GM19397 (cell line): ENCODE measurements at regions not wholly inside any gene's neighbourhood (a gene's known extent, or its start where the extent isn't known, plus 50 kb on each side); places are given as distances from the start of the nearest gene placed in this dataset.
A peak's percentile ranks its signal among the peaks of the same experiment; 100 is the strongest.

Experiments
- ATAC-seq: cut with Tn5 transposase; IDR thresholded peaks from one replicate; pipeline ENCODE4 v1.9.1; 2021; ENCODE audit warnings: mild to moderate bottlenecking, moderate library complexity; ENCODE audit not compliant: unreplicated experiment

DNA sequence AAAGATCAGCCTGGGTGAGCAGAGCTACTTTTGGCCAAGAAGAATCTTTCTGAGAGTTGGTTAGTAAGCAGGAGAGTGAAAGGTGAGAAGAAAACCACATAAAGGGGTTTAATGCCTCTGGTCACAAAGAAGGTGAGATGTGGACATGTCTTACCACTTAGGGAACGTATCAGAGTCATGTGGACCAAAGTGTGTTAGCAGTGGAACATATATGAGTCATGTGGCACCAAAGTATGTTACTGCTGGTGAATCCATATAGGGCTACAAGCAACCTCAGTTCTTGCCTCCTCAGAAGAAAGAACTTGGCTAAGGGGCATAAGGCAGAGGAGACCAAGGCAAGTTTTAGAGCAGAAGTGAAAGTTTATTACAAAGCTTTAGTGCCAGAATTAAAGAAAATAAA is 411.6 kb upstream of the NEGR1 start:
- no peak for ATAC-seq

- ATAC-seq: no peak
Observed at GRCh38 chr1:72693376-72693775, 411.0 kb upstream of the NEGR1 start.

DNA sequence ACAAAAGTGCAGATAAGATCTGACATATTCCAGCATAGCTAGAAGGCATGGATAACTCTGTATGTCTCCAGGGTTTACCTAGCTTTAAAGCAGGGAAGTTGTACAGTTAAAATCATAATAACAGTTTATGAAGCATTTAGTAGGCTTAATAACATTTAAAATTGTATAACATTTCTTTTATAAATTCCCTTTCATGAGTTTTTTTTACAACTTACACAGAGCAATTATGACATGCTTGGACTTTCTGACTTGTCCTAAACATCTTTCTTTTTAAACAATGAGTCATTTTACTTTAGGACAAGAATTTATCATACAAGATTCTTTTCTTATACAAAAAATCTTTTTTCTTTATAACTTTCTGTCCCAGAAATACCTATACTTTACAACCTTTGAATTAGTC is 408.5 kb upstream of the NEGR1 start:
- ATAC-seq: no peak

DNA sequence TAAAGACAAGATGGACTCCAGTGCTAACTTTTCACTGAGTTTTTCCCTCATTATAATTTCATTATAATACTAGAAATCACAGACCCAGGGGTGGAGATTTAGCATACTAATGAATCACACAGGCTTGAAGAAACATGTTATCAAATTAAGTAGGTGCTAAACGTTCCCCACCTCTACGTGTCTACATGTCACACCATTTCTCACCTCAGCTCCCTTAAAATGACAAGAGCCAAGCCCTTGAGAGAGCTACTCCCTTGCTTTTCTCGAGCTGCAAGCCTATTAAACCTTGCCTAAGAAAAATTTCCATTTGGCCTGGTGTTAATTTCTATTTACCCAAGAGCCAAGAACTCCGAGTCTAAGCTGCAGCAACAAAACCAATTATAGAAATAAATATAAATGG is 396.3 kb upstream of the NEGR1 start:
- no peak for ATAC-seq

GRCh38 chr1:72670902-72671301 is 388.6 kb upstream of the NEGR1 start:
- no peak for ATAC-seq

DNA sequence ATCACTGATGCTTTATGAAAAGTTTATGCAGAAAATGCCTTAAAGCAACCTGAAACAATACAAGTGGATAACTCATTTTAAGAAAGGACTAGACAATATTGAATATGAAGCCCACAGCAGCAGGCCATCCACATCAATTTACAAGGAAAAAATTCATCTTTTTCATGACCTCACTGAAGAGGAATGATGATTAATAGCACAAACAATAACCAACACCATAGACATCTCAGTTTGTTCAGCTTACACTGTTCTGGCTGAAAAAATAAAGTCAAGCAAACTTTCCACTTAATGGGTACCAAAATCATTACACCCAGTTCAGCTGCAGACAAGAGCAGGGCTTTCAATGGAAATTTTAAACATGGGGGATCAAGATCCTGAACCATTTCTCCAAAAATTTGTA is 380.6 kb upstream of the NEGR1 start:
- ATAC-seq: no peak

DNA sequence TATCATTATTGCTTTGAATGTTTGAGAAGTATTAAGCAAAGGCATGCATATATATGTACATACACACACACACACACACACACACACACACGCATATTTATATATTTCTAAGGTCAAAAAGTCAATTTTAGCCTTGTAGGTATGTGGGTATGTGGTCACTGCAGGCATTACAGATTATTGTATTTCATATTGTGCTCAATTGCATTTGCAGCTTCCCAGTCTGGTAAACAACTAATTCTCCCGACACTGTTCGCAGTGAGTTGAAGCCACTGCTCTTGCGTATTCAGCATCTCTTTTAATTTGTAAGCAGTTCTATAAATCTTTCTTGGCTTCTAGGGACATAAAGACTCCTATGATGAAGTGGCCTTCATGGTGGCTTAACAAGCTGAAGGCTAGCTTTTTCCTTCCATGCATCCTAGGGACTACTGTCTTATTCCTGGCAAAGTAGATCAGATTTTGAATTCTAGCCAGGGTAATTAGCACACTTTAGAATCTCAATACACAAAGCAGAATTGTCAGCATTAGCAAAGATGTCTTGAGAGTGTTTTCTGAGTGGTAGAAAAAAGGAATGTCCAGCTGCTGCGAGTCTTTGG is 368.6 kb upstream of the NEGR1 start:
- no peak for ATAC-seq

DNA sequence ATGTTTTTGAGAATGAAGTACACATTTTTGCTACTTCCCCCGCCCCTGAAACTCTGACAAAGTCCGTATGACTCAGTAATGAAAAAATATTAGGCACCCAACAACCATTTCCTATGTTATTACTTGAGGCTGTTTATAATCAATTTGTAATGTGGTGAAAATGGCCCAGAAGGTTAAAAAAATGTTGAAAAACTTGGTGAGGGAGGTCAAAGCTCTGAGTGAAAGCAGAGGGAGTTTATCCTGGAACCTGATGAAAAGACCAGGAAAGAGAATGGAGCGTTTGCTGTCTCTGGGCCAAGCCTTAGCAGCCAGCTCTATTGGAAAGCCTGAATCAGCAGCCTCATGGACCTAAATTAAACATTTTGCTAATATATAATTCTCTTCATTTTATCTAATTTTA is 367.7 kb upstream of the NEGR1 start:
- ATAC-seq: no peak

- ATAC-seq: no peak
Observed at GRCh38 chr1:72649211-72649888, 367.0 kb upstream of the NEGR1 start.

GRCh38 chr1:72648465-72648864 is 366.1 kb upstream of the NEGR1 start:
- ATAC-seq: no peak

DNA sequence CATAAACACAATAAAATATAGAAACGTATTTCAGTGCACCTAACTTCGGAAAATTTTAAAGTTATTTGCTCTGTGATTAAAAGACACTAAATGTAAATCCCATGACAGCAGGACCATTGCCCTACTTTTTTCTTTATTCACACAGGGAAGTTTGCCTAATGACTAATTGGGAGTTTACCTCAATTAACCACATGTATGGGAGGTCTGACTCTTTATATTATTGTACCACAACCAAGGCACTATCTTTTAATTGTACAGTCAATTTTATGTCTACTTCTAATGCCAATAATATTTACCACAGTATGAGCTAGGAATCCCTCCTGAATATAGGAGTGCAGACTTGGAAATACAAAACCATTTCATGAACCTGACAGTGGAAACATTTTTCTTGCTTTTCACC is 360.8 kb upstream of the NEGR1 start:
- no peak for ATAC-seq

- ATAC-seq: no peak
Observed at GRCh38 chr1:72637593-72637992, 355.3 kb upstream of the NEGR1 start.

DNA sequence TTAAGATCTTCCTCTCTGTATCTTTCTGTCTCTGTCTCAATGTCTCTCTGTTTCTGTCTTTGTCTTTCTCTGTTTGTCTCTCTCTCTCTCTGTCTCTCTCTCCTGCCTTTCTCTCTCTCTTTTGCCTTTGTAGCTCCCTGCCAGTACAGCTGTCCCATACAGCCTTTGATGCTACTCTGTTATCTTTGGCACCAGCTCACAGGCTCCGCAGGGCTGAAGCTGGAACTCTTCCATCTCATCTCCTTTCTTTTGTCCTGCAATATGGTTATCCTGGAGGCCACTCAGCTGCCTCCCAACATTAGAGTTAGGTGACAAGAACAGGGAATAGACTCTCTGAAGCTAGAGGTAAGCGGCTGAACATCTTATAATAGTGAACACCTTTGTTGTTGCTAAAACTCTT is 354.3 kb upstream of the NEGR1 start:
- ATAC-seq: no peak

DNA sequence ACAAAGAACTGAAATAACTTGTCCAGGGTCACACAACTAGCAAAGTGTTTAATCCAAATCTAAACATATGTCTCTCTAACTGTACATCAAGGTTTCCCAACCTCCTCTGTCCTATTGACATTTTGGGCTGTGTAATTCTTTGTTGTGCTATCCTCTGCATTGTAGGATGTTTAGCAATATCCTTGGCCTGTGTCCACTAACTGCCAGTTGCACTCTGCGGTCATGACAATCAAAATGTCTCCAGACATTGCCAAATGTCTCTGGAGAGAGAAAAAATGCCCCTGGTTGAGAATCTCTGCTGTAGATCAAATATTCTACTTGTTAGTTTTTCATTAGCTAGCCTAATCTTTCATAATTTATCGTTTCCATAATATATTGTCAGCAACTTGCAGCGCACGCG is 353.4 kb upstream of the NEGR1 start:
- ATAC-seq: no peak

DNA sequence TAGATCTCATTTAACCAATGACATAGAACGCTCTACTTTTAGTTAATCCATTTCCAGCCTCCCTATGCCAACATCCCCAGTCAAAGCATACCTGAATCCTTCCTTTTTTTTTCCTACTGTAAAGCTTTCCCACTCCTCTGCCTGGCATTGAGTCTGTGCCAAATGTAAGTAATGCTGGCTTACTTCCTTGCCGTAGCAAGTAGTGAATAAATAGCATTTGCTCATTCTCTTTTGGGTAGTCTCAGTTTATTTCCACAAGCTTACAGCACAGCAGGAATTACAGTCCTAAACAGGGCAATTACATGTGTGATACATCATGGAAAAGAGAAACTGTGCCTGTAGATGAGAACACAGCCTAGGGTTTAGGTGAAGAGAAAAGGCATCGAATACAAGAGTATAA is 352.6 kb upstream of the NEGR1 start:
- ATAC-seq: no peak

DNA sequence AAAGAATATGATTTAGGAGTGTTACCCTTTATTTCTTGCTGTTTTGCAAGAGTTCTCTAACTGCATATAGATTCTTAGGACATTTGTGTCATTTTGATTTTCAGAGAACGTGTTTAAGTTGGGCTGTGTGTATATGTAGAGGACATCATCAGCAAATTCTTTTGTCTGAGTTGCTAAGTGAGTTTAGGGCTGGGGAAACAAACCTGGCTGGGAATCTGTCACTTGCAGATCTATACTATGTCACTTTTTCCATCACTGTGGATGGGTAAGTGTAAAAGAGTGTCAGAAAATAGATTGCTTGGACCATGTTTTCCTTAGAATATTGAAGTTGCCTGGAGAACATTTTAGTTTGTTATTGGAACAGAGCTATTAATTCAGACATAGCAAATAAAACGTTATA is 349.1 kb upstream of the NEGR1 start:
- ATAC-seq: no peak

DNA sequence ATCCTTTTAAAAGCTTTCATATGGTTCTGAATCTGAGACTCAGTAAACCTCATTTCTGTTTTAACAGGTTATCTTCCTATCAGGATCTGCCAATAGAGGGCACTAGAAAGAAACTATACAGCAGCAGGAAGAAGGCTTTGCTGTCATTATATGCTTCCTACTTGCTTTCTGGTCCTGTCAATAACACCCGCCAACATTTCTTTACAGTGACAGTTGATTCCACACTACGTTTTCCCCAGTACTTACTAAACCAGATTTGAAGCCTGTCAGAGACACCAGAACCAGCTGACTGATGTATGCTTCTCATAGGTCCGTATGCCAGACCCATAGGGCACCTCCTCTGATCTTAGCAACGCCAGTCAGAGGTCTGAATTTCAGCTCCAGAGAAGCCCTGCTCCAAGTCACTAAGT is 341.0 kb upstream of the NEGR1 start:
- ATAC-seq: peak; percentile 77

- ATAC-seq: no peak
Observed at GRCh38 chr1:72620453-72620852, 338.1 kb upstream of the NEGR1 start.

DNA sequence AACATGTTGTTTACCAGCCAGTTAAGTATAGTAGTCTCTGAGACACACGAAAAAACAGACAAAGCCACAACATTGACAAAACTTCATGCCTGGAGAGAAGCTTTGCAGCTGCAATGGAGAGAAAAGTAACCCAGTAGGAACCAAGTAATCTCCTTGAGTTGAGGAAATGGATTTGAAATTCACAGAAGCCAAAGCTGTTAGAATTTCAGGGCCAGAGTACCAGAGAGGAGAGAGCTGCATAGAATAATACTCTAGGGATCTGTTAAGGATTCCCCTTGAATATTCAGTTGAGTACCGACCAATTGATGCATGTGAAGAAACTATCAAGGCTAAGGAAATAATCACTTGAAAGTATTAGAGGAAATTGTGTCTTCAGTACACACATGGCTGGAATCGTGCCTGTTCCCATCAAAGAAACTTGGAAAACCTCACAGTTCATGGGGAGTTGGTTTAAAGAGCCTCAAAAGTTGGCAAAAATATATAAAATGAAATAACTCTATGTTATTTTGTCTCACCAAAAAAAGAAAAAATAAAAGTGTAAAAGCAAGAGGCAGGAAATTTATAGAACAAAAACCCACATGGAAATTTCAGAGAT is 324.0 kb upstream of the NEGR1 start:
- no peak for ATAC-seq

GRCh38 chr1:72601035-72601674 is 318.8 kb upstream of the NEGR1 start:
- ATAC-seq: no peak

DNA sequence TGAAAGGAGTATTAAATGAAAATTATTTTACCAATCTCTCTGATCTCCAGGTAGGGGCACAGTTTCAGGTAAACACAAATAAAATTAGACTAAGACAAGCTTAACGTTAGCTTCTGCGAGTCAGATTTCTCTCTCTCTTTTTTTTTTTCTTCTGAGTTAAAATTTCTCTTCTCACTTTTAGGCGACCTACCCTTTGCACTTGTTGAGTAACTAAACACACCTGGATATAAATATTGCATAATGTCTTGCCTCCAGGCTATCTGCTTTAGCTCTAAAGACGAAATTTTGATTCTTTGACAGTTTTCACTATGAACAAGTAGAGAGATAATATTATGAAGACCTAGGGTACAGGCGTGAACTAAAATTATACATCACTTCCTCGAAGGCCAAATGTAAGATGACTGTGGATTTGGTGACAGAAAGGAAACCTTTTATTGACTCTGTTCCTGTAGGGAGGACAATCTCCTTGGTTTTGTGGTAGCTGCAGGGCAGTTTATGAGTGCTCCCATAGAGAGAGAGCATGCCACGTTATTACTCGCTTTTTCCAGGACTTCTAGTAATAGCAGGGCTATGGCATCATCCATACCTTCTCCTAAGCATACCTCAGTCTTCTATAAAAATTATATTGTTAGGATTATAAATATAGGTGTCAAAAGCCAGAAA is 303.8 kb upstream of the NEGR1 start:
- no peak for ATAC-seq

DNA sequence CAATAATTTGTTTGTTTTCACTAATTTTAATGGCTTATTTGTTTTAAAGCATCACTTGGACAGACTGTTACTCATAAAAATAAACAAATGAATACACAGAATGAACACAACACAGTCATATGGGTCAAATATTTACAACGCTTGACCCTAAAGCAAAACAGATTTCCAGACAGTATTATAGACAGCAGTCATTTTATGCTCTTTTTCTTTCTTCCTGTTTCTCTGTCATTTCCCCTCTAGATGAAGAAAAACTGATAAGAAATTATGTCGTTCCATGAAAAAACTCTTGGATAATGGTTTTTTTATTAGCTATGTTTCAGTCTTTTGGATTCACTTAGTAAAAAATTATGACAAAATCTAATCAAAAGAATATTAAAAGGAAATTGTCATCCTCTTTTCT is 297.3 kb upstream of the NEGR1 start:
- ATAC-seq: no peak
